Right renal pelvis (tissue), 4 donors: ENCODE measurements at regions not wholly inside any gene's neighbourhood (a gene's known extent, or its start where the extent isn't known, plus 50 kb on each side); places are given as distances from the start of the nearest gene placed in this dataset.

Source experiments
- DNase-seq, 4 donors: peaks; one replicate each; pipeline ENCODE4 v3.0.0-alpha.2; 2013; ENCODE audit warnings: low read depth in 4 of 4, low spot score in 3 of 4, missing footprints in 1 of 4

GRCh38 chr21:39029086-39029755 lies 154.0 kb downstream of the PSMG1 start:
- DNase-seq = no peak

GRCh38 chr21:39025198-39025597 lies 158.1 kb downstream of the PSMG1 start:
- no peak for DNase-seq

- DNase-seq = no peak
These were observed 158.7 kb downstream of the PSMG1 start for GRCh38 chr21:39024538-39024937.

GRCh38 chr21:39022863-39023693 lies 160.2 kb downstream of the PSMG1 start:
- DNase-seq = peak in 1 of 4 donors; percentile 48

- no peak for DNase-seq
These were observed 160.8 kb downstream of the PSMG1 start for GRCh38 chr21:39022466-39022862.

- DNase-seq = no peak
These were observed 161.2 kb downstream of the PSMG1 start for GRCh38 chr21:39022035-39022434.

- DNase-seq = no peak
These were observed 161.8 kb downstream of the PSMG1 start for GRCh38 chr21:39021478-39021832.

GRCh38 chr21:39020751-39021477 lies 162.3 kb downstream of the PSMG1 start:
- no peak for DNase-seq

- no peak for DNase-seq
These were observed 164.5 kb downstream of the PSMG1 start for GRCh38 chr21:39018730-39019129.

- no peak for DNase-seq
These were observed 166.4 kb downstream of the PSMG1 start for GRCh38 chr21:39016740-39017315.

- no peak for DNase-seq
These were observed 168.5 kb downstream of the PSMG1 start for GRCh38 chr21:39014747-39015146.

- DNase-seq = no peak
These were observed 170.7 kb downstream of the PSMG1 start for GRCh38 chr21:39012326-39013230.

- DNase-seq = no peak
These were observed 171.3 kb downstream of the PSMG1 start for GRCh38 chr21:39011911-39012310.

GRCh38 chr21:39010629-39011404 lies 172.4 kb downstream of the PSMG1 start:
- no peak for DNase-seq

- no peak for DNase-seq
These were observed 173.5 kb downstream of the PSMG1 start for GRCh38 chr21:39009587-39010225.

- no peak for DNase-seq
These were observed 175.3 kb downstream of the PSMG1 start for GRCh38 chr21:39007985-39008384.

- no peak for DNase-seq
These were observed 175.7 kb downstream of the PSMG1 start for GRCh38 chr21:39007532-39007931.

GRCh38 chr21:39006571-39007311 lies 176.5 kb downstream of the PSMG1 start:
- no peak for DNase-seq
